Glutamatergic neuron (in vitro differentiated cells): ENCODE measurements at regions not wholly inside any gene's neighbourhood (a gene's known extent, or its start where the extent isn't known, plus 50 kb on each side); places are given as distances from the start of the nearest gene placed in this dataset.

Experiments
- DNase-seq: peaks from one replicate; pipeline ENCODE4 v3.0.0; 2022
- H3K27ac Mint-ChIP-seq: one replicate; pipeline ENCODE4 v1.8.0; 2020; ENCODE audit warnings: mild to moderate bottlenecking, mixed read lengths, inconsistent platforms; ENCODE audit not compliant: unreplicated experiment
- H3K27me3 Mint-ChIP-seq: one replicate; pipeline ENCODE4 v1.8.0; 2020; ENCODE audit warnings: mild to moderate bottlenecking, moderate library complexity, mixed read lengths, inconsistent platforms; ENCODE audit not compliant: unreplicated experiment
- H3K36me3 Mint-ChIP-seq: one replicate; pipeline ENCODE4 v1.8.0; 2020; ENCODE audit warnings: mild to moderate bottlenecking, mixed read lengths, inconsistent platforms; ENCODE audit not compliant: unreplicated experiment
- H3K4me1 Mint-ChIP-seq: one replicate; pipeline ENCODE4 v1.8.0; 2020; ENCODE audit warnings: mild to moderate bottlenecking, low read depth, mixed read lengths, inconsistent platforms; ENCODE audit not compliant: unreplicated experiment
- H3K4me3 Mint-ChIP-seq: one replicate; pipeline ENCODE4 v1.8.0; 2020; ENCODE audit warnings: mild to moderate bottlenecking, mixed read lengths, inconsistent platforms; ENCODE audit not compliant: unreplicated experiment
- H3K9me3 Mint-ChIP-seq: one replicate; pipeline ENCODE4 v1.8.0; 2020; ENCODE audit warnings: mild to moderate bottlenecking, moderate library complexity, mixed read lengths, inconsistent platforms; ENCODE audit not compliant: unreplicated experiment
- TF ChIP-seq, protein P1 (sequence below): fragments of 200-600 bp; sonication (generic); IDR thresholded peaks from one replicate; pipeline ENCODE4 v1.5.0; 2021; ENCODE audit not compliant: partially characterized antibody, unreplicated experiment

DNA sequence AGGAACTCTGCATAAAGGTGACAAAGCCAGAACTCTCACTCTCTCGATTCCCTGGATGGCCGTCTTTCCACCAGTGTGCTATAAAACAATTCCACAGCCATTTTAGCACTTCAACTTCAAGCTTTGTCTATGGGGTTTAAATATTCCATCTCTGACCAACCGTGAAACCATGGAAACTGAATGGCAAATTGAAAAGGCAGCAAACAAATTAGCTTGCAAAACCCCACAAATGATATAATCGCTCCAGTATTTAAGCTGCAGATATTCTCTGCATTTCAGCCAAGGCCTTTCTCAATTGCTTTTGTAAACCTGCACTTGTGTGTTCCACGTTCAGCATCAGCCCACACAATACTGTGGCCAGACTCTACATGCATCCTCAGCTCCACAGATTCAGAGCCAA is 131.7 kb upstream of the ISX start:
- Mint-ChIP-seq H3K36me3 (peaks cover 13% of the 10 kb centered on the region), H3K4me1 (peaks cover 6% of the 10 kb centered on the region), H3K27ac (no peak overlapping the region), H3K27me3 (peaks cover 3% of the 10 kb centered on the region), H3K4me3 (no peak overlapping the region), H3K9me3 (peaks cover 7% of the 10 kb centered on the region)
- DNase-seq = no peak
- TF ChIP-seq, protein P1, sequence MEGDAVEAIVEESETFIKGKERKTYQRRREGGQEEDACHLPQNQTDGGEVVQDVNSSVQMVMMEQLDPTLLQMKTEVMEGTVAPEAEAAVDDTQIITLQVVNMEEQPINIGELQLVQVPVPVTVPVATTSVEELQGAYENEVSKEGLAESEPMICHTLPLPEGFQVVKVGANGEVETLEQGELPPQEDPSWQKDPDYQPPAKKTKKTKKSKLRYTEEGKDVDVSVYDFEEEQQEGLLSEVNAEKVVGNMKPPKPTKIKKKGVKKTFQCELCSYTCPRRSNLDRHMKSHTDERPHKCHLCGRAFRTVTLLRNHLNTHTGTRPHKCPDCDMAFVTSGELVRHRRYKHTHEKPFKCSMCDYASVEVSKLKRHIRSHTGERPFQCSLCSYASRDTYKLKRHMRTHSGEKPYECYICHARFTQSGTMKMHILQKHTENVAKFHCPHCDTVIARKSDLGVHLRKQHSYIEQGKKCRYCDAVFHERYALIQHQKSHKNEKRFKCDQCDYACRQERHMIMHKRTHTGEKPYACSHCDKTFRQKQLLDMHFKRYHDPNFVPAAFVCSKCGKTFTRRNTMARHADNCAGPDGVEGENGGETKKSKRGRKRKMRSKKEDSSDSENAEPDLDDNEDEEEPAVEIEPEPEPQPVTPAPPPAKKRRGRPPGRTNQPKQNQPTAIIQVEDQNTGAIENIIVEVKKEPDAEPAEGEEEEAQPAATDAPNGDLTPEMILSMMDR = no peak

DNA sequence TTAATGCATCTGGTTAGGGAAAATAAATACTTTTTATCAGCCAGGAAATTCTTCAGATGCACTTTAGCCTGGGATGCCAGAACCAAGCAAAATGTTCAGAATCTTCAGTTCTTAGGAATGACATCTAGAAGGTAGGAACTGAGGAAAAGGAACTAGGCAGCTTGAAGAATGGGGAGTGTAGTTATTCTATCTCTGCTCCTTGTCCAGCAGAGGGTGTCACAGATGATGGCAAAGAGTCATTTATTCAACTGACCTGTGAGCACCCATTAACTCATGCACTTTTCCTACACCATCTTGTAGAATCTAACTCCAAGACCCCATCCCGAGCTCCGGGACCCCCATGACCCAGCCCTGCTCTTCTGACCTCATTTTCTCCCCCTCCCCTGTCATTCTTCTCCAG is 122.1 kb upstream of the ISX start:
- TF ChIP-seq, protein P1 = no peak

DNA sequence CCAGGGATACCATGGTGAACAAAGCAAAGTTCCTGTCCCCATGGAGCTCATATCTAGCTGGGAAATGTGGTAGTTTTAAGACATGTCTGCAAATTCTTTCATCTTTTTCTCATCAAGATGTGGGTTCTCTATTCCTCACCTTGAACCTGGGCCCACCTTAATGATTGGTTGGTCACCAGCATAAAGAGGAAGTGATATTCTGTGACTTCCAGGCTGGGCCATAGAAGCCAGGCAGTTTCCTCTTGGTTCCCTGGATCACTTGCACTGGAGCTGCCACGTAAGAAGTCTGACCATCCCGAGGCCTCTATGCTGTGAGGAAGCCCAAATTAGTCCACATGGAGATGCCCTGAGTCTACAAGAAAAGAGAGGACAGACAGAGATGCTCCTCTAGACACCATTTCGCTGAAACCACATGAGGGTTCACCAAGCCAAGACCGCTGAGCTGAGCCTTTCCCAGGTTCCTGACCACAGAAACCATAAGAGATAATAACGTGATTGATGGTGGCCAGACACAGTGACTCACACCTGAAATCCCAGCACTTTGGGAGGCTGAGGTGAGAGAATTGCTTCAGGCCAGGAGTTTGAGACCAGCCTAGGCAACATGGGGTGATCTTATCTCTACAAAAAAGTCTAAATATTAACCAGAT is 119.5 kb upstream of the ISX start:
- H3K36me3 Mint-ChIP-seq = no peaks in the 10 kb centered on the region
- H3K4me1 Mint-ChIP-seq = no peaks in the 10 kb centered on the region
- no peak overlapping the region for H3K27ac Mint-ChIP-seq
- no peaks in the 10 kb centered on the region for H3K27me3 Mint-ChIP-seq
- no peaks in the 10 kb centered on the region for H3K9me3 Mint-ChIP-seq
- TF ChIP-seq, protein P1 = no peak
- H3K4me3 Mint-ChIP-seq = no peak overlapping the region
- DNase-seq = no peak

More for the DNA sequence above, 122.1 kb upstream of the ISX start:
- no peak overlapping the region for H3K4me3 Mint-ChIP-seq
- H3K9me3 Mint-ChIP-seq = no peaks in the 10 kb centered on the region
- H3K36me3 Mint-ChIP-seq = peaks cover 7% of the 10 kb centered on the region
- no peak overlapping the region for H3K27ac Mint-ChIP-seq
- no peak for DNase-seq
- H3K27me3 Mint-ChIP-seq = peaks cover 2% of the 10 kb centered on the region
- no peaks in the 10 kb centered on the region for H3K4me1 Mint-ChIP-seq

DNA sequence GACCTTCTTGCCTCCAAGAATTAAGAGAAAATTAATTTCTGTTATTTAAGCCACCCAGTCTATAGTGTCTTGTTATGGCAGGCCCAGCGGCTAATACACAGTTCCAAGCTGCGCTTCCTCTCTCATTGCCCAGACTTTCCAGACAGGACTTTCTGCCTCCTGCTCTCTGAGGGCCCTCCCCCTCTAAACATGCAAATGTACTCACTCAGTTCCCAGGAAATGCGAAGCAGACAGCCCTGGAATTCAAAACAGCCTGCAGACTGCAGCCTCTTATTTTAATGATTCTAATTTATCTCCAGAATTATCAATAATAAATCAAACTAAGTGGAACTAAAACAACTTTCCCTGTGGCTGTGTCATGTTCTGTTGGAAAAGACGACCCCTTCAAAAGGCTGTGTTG is 115.5 kb upstream of the ISX start:
- Mint-ChIP-seq H3K4me3 (no peak overlapping the region), H3K4me1 (no peaks in the 10 kb centered on the region), H3K27ac (no peak overlapping the region), H3K27me3 (no peaks in the 10 kb centered on the region), H3K9me3 (no peaks in the 10 kb centered on the region), H3K36me3 (no peaks in the 10 kb centered on the region)
- TF ChIP-seq, protein P1 = no peak
- DNase-seq = no peak

DNA sequence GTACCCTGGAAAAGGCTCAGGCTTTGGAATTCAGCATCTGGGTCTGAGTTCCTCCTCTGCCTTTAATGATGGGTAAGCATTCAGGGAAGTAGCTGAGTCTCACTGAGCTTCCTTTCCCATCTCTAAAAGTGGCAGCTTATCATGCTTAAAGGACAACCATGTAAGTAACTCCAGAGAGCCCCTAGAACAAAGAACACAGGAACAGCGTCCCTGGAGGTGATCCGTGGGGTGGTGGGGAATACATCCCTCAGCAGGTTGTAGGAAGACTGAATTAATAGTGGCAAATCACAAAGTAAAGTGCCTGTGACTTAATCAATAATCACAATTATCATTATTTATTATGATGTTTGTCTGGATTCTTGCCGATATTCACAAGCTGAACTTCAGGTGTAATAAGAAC is 114.7 kb upstream of the ISX start:
- H3K27ac Mint-ChIP-seq = no peak overlapping the region
- no peaks in the 10 kb centered on the region for H3K4me1 Mint-ChIP-seq
- TF ChIP-seq, protein P1 = no peak
- peaks cover 3% of the 10 kb centered on the region for H3K27me3 Mint-ChIP-seq
- DNase-seq = no peak
- no peaks in the 10 kb centered on the region for H3K9me3 Mint-ChIP-seq
- no peaks in the 10 kb centered on the region for H3K36me3 Mint-ChIP-seq
- no peak overlapping the region for H3K4me3 Mint-ChIP-seq
